Panc1 (cell line): ENCODE measurements at regions not wholly inside any gene's neighbourhood (a gene's known extent, or its start where the extent isn't known, plus 50 kb on each side); places are given as distances from the start of the nearest gene placed in this dataset.

Source experiments
- CTCF ChIP-seq: fragments of 450-650 bp; IDR thresholded peaks from 2 replicates; pipeline ENCODE4 v1.5.1; 2017; ENCODE audit warnings: mild to moderate bottlenecking
- POLR2AphosphoS5 ChIP-seq: IDR thresholded peaks from 2 replicates; pipeline ENCODE4 v1.6.1; 2012; ENCODE audit warnings: mild to moderate bottlenecking, low read depth, low read length, moderate library complexity
- REST ChIP-seq, 2 experiments: IDR thresholded peaks; 2 replicates each; pipeline ENCODE4 v1.6.1; 2011 to 2012; ENCODE audit warnings: low read depth in 2 of 2, control low read depth in 1 of 2, low read length in 1 of 2, mild to moderate bottlenecking in 1 of 2, moderate library complexity in 1 of 2; ENCODE audit not compliant: insufficient read depth in 1 of 2
- TCF7L2 ChIP-seq: IDR thresholded peaks from 2 replicates; pipeline ENCODE4 v1.6.1; 2011; ENCODE audit warnings: mild to moderate bottlenecking, low read depth, low read length, inconsistent platforms

- TF ChIP-seq CTCF (no peak), POLR2AphosphoS5 (no peak), TCF7L2 (no peak), REST (IDR thresholded peaks at IDR 0.05; ENCODE audit: insufficient read depth in 1 of 2, low read depth in 2 of 2, low read length in 1 of 2) (no peak)
Observed at GRCh38 chr2:16296331-16297250, 356.2 kb downstream of the MYCN start.
